ENCODE measurements at regions not wholly inside any gene's neighbourhood (a gene's known extent, or its start where the extent isn't known, plus 50 kb on each side); places are given as distances from the start of the nearest gene placed in this dataset.

GRCh38 chr14:71789005-71789404 is 143.2 kb upstream of the RGS6 start:
- TF ChIP-seq POLR2A (IDR thresholded peaks at IDR 0.05; ENCODE audit: extremely low read depth, insufficient read length) (no peak), CTCF (IDR thresholded peaks at IDR 0.05; ENCODE audit: low read depth, low read length) (no peak), MAX (IDR thresholded peaks at IDR 0.05; ENCODE audit: low read depth, low read length) (no peak), MYC (IDR thresholded peaks at IDR 0.05; ENCODE audit: low read depth, low read length) (no peak)

Measured in NB4 (cell line).